ENCODE measurements at regions not wholly inside any gene's neighbourhood (a gene's known extent, or its start where the extent isn't known, plus 50 kb on each side); places are given as distances from the start of the nearest gene placed in this dataset.

GRCh38 chr4:148522995-148523394, 80.8 kb upstream of the NR3C2 start:
- DNase-seq: no peak

GRCh38 chr4:148515248-148515647, 73.0 kb upstream of the NR3C2 start:
- DNase-seq: no peak

GRCh38 chr4:148514581-148514980, 72.4 kb upstream of the NR3C2 start:
- DNase-seq: no peak

GRCh38 chr4:148514041-148514440, 71.8 kb upstream of the NR3C2 start:
- DNase-seq: no peak

- no peak for DNase-seq
Observed at GRCh38 chr4:148510211-148510610, 68.0 kb upstream of the NR3C2 start.

- no peak for DNase-seq
Observed at GRCh38 chr4:148503681-148504080, 61.5 kb upstream of the NR3C2 start.

GRCh38 chr4:148497258-148497657, 55.0 kb upstream of the NR3C2 start:
- DNase-seq: no peak

GRCh38 chr4:148495463-148495862, 53.2 kb upstream of the NR3C2 start:
- DNase-seq: no peak

Measured in CD4-positive, alpha-beta T cell treated with Interferon alpha-2 for 1 hour (primary cell).